T-helper 9 cell (primary cell): ENCODE measurements at regions not wholly inside any gene's neighbourhood (a gene's known extent, or its start where the extent isn't known, plus 50 kb on each side); places are given as distances from the start of the nearest gene placed in this dataset.

Source experiments
- DNase-seq: peaks from one replicate; pipeline ENCODE4 v3.0.0-alpha.2; 2020

DNA sequence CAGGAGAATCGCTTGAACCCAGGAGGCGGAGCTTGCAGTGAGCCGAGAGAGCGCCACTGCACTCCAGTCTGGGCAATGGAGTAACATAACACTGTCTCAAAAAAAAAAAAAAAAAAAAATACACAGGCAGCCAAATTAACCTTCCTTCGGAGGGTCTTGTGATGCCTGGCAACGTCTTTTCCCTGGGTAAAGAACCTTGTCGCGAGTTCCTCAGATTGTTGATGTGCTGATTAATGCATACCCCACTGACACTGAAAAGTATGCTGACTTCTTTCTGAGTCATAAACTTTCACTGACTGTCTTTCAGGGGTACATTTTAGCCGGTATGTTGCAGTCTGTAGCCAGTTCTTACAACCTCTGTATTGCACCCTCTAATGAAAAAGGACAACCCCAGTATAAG, 95.1 kb upstream of the SOD1 start:
- DNase-seq, result no peak

DNA sequence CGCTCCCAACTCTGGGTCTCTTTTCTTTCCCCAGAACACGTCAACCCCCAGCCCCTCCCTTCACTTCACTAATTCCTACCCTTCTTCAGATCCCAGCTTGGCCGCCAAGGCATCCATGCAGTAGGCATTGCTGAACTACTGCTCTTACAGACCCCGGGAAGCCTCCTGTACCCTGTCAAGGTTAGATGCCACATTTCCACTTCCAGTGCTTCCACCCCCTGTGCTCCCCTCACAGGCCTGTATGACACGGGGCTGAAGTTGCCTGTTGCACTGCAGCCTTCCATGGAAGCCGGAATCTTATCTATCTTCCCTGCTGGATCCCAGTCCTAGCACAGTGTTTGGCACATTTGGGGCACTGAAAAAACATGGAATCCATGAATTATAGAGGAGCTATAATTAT, 99.0 kb upstream of the SOD1 start:
- DNase-seq, result no peak

DNA sequence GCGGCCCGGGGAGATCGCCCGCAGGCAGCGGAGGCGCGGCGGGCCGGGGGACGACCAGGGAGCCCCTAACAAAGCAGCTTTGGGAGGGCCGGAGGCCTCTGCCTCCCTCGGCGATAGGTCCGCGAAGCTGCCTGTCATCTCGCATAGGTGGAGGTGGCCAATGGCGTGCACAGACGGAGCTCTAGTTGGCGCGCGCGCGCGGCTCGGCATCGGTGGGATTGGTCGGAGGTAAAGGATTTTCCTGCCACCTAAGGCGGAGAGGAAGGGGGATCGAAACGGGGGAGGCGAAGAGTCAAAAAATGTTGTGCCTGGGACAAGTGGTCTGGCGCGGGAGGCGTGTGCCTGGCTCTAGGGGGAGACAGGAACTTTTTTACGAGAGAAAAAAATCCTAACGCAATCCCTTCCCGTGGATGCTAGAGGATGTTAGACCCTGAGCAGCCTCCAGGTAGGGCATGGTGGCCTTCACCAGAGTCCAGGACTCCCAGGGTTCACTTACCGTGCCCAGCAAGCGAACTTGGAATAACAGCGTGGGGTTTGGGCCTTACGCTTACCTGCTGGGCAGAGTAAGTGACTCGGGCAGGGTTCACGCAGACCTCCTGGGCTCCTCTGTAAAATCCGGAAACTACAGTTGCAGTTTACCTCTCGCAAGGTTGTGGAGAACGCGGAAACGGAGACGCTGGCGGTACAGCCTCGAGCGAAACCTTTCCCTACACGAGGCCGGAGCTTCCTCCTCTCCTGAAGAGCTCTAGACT, 99.9 kb upstream of the SOD1 start:
- DNase-seq, result peak; percentile 80

DNA sequence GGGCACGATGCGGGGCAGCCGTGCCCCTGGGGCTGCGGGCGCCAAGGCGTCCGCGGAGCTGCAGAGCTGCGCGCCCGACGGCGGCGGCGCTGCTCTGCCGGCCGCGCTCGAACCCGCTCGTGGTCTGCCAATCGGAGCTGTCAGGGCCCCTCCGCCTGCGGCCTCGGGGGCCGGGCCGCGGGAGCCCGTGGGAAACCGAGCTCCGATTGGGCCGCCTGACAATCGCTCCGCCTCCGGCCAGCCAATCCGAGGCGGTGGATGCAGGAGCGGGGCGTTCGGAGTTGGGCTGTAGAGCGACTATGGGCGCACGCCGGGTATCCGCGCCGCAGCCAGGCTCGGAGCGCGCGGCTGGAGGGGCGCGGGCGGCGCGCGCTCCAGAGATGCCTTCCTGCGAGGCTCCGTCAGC, 100.5 kb upstream of the SOD1 start:
- DNase-seq, result peak; percentile 77

- DNase-seq, result peak; percentile 15
Measured at GRCh38 chr21:31558189-31558961, 101.1 kb upstream of the SOD1 start.

DNA sequence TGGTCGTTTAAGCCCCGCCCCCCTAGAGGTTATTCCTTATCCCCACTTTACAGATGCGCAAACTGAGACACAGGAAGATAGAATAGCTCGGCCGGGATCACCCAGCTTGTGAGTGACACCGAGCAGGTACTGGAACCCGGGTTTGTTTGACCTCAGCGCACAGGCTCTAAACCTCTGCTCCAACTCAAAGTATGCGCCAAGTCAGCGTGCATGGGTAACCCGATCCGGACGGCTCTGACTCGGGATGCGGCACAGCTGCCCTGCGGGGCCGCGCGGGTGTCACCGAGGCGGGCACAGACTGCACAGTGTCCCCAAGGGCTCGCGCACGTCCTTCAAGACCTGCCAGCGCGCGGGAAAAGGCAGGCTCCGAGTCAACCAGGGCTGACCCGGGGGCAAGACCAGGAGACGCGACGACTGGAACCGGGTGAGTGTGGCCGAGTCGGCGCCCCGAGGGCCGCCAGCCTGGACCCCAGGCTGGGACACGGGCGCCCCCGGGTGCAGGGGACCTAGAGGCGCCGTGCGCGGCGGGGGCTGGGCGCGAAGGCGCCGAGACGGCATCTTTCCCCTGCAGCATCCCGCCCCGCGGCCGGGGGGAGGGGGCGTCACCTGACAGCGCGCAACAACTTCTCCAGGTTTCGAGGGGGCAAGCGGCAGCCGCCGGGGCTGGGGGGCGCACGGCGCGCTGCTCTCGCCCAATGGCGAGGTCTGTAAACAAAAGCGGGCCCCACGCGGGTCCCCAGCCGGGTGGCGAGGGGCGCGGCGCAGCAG, 101.9 kb upstream of the SOD1 start:
- DNase-seq, result no peak

GRCh38 chr21:31556662-31557061, 102.8 kb upstream of the SOD1 start:
- no peak for DNase-seq

DNA sequence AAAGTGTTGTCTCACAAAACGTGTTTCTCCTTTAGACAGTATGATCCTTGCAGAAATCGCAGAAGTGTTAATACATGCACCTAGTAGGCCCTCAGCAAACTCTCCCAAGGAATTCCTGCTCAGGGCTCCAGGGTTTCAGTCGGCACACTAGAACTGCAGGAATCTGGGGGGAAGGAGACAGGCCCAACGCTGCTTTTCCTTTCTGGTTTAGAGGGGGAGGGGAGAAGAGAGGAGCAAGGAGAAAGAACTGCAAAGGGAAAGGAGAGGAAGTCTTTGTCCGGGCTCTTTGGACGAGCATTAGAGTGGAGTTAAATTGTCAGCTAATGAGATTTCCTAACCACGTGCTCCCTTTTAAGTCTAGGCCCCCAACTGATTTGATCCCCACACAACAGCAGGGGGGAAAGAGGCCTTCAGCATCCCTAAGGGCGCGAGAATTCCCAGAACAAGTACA, 103.7 kb upstream of the SOD1 start:
- no peak for DNase-seq

- DNase-seq, result no peak
Measured at GRCh38 chr21:31554511-31555022, 104.9 kb upstream of the SOD1 start.

GRCh38 chr21:31553926-31554325, 105.6 kb upstream of the SOD1 start:
- DNase-seq, result no peak

DNA sequence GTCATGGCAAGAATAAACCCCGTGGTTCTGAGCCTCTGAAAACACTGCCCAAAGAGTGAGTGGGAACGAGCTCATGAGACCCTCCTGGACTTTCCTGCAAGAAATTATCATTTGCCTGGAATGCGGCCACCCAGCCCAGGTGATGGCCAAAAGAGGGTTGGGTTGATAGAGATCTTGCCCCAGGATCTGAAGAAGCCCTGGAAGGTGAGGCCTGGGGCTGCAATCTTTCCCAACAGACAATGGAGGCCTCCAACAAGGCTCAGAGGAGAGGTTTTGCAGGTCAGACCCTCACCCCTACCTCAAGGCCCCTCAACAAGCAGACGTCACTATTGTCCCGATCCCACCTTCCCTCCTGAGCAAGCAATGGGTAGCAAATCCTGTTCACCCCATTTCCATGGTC, 106.0 kb upstream of the SOD1 start:
- no peak for DNase-seq

DNA sequence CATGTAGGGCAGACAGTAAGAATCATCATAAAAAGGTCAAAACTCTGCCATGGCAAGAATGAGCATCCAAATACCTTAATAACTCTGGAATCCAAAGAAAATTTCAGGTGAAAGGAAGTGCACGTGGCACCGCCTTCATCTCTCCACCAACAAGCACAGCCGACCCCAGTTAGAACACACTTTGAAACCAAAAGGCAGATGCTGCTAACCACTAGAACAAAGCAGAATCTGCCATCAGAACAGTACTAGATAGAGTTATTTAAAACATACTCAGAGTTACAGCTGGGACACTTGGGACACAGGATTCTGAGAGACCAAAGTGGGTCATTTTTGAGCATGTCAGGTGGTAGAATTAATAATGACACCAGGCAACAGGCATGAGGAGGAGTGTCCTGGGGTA, 106.7 kb upstream of the SOD1 start:
- DNase-seq, result no peak

DNA sequence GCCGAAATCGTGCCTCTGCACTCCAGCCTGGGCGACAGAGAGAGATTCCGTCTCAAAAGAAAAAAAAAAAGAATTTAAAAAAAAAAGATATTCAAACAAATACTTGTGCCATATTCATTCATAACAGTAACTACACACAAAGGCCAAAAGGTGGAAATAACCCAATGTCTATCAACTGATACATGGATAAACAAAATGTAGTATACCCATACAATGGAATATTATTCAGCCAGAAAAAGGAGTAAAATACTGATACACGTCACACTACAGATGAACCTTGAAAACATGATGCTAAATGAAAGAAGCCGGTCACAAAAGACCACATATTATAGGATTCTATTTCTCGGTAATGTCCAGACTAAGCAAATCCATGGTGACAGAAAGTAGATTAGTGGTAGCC, 109.4 kb upstream of the SOD1 start:
- no peak for DNase-seq

GRCh38 chr21:31548688-31549087, 110.8 kb upstream of the SOD1 start:
- DNase-seq, result no peak

- DNase-seq, result no peak
Measured at GRCh38 chr21:31546443-31547170, 112.9 kb upstream of the SOD1 start.

DNA sequence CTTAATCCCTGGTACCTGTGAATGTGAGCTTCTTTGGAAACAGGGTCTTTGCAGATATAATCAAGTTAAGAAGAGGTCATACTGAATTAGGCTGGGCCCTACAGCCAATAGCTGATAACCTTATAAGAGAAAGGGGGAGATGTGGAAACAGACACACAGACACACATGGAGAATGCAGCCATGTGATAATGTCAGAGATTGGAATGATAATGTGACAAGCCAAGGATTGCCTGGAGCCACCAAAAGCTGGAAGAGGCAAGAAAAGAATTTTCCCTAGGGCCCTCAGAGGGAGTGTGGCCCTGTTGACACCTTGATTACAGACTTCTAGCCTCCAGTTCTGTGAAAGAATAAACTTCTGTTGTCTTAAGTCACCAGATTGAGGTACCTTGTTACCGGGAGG, 114.5 kb upstream of the SOD1 start:
- no peak for DNase-seq

- no peak for DNase-seq
Measured at GRCh38 chr21:31543191-31543590, 116.3 kb upstream of the SOD1 start.

- no peak for DNase-seq
Measured at GRCh38 chr21:31538816-31539215, 120.7 kb upstream of the SOD1 start.

GRCh38 chr21:31537872-31538576, 121.5 kb upstream of the SOD1 start:
- no peak for DNase-seq

GRCh38 chr21:31536138-31536537, 123.4 kb upstream of the SOD1 start:
- no peak for DNase-seq

- no peak for DNase-seq
Measured at GRCh38 chr21:31531967-31532366, 127.5 kb upstream of the SOD1 start.
